IPS DF 6.9 (cell line): ENCODE measurements at regions not wholly inside any gene's neighbourhood (a gene's known extent, or its start where the extent isn't known, plus 50 kb on each side); places are given as distances from the start of the nearest gene placed in this dataset.
"Not testable (repeated sequence)": the region's sequence is repeated elsewhere in the genome, so short reads cannot be mapped to it uniquely, and the experiment has no call there.

Source experiments
- DNase-seq: peaks from one replicate; pipeline ENCODE4 v3.0.0-alpha.2; 2013; ENCODE audit warnings: low read depth, low spot score
- H3K27ac ChIP-seq: one replicate; pipeline ENCODE4 v1.5.1; 2013; ENCODE audit warnings: low read length, control low read depth
- H3K27me3 ChIP-seq: 2 replicates; pipeline ENCODE4 v1.6.1; 2013; ENCODE audit warnings: mild to moderate bottlenecking, low read length; ENCODE audit not compliant: control insufficient read depth, insufficient read depth
- H3K36me3 ChIP-seq: 2 replicates; pipeline ENCODE4 v1.6.1; 2013; ENCODE audit warnings: low read length; ENCODE audit not compliant: control insufficient read depth, insufficient read depth
- H3K4me1 ChIP-seq: 2 replicates; pipeline ENCODE4 v1.6.1; 2013; ENCODE audit warnings: low read length; ENCODE audit not compliant: control insufficient read depth, insufficient read depth
- H3K4me3 ChIP-seq: 2 replicates; pipeline ENCODE4 v1.5.1; 2013; ENCODE audit warnings: mild to moderate bottlenecking, low read length
- H3K9me3 ChIP-seq: 2 replicates; pipeline ENCODE4 v1.6.1; 2013; ENCODE audit warnings: low read length, inconsistent platforms; ENCODE audit not compliant: control insufficient read depth, insufficient read depth
- WGBS: extraction: QIAGEN DNeasy Blood & Tissue Kit; methylation state at CpG from one replicate; pipeline ENCODE4 v1.1.7; 2013; ENCODE audit warnings: mixed read lengths, missing lambda C conversion rate; ENCODE audit not compliant: insufficient read length, insufficient coverage; 5-methylcytosine and 5-hydroxymethylcytosine counted together

GRCh38 chr21:20265707-20266440 is 732.3 kb upstream of the NCAM2 start:
- no peak for DNase-seq
- no peaks in the 10 kb centered on the region for H3K4me1 ChIP-seq
- no peaks in the 10 kb centered on the region for H3K9me3 ChIP-seq
- no peak overlapping the region for H3K4me3 ChIP-seq
- no CpG with 5 or more reads among the region's 5 CpGs for WGBS
- no peaks in the 10 kb centered on the region for H3K36me3 ChIP-seq
- no peak overlapping the region for H3K27ac ChIP-seq
- no peaks in the 10 kb centered on the region for H3K27me3 ChIP-seq

GRCh38 chr21:20266441-20266710 is 731.8 kb upstream of the NCAM2 start:
- H3K9me3 ChIP-seq, result no peaks in the 10 kb centered on the region
- H3K27ac ChIP-seq, result no peak overlapping the region
- H3K4me3 ChIP-seq, result no peak overlapping the region
- no peaks in the 10 kb centered on the region for H3K36me3 ChIP-seq
- no peaks in the 10 kb centered on the region for H3K4me1 ChIP-seq
- WGBS, result no CpG with 5 or more reads among the region's 2 CpGs
- H3K27me3 ChIP-seq, result no peaks in the 10 kb centered on the region
- DNase-seq, result no peak

GRCh38 chr21:20270365-20271055 is 727.7 kb upstream of the NCAM2 start:
- Histone ChIP-seq H3K27me3 (no peaks in the 10 kb centered on the region), H3K36me3 (no peaks in the 10 kb centered on the region), H3K4me3 (no peak overlapping the region), H3K27ac (no peak overlapping the region), H3K9me3 (no peaks in the 10 kb centered on the region), H3K4me1 (no peaks in the 10 kb centered on the region)
- no CpG with 5 or more reads among the region's 11 CpGs for WGBS
- no peak for DNase-seq

- no peaks in the 10 kb centered on the region for H3K9me3 ChIP-seq
- no peaks in the 10 kb centered on the region for H3K27me3 ChIP-seq
- no peak overlapping the region for H3K4me3 ChIP-seq
- WGBS, result no CpG with 5 or more reads among the region's 5 CpGs
- H3K36me3 ChIP-seq, result no peaks in the 10 kb centered on the region
- no peaks in the 10 kb centered on the region for H3K4me1 ChIP-seq
- DNase-seq, result no peak
- no peak overlapping the region for H3K27ac ChIP-seq
Observed at GRCh38 chr21:20272791-20273362, 725.3 kb upstream of the NCAM2 start.

DNA sequence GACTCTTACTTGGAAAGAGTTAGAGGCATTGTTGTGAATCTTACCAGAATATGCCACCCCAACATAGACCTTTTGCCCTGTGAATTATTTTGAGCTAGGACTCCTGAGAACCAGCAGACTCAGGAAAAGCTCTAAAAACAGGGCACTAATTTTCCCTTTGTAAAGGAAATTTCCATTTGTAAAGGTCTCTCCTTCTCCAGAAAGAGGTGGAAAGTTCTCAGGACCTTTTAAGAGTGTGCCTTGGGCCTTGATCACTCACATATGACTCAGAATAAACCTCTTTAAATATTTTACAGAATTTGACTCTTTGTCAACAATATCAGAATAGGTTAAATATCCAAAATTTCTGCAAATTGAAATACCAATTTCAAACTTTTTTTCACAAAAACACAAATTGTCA is 721.8 kb upstream of the NCAM2 start:
- Histone ChIP-seq H3K4me1 (no peaks in the 10 kb centered on the region), H3K4me3 (no peak overlapping the region), H3K27ac (no peak overlapping the region), H3K9me3 (no peaks in the 10 kb centered on the region), H3K36me3 (no peaks in the 10 kb centered on the region), H3K27me3 (no peaks in the 10 kb centered on the region)
- DNase-seq, result no peak

- H3K27me3 ChIP-seq, result no peaks in the 10 kb centered on the region
- H3K4me1 ChIP-seq, result no peaks in the 10 kb centered on the region
- H3K4me3 ChIP-seq, result no peak overlapping the region
- H3K36me3 ChIP-seq, result no peaks in the 10 kb centered on the region
- H3K9me3 ChIP-seq, result no peaks in the 10 kb centered on the region
- no CpG with 5 or more reads among the region's 1 CpG for WGBS
- H3K27ac ChIP-seq, result no peak overlapping the region
- DNase-seq, result no peak
Observed at GRCh38 chr21:20276954-20277353, 721.3 kb upstream of the NCAM2 start.

GRCh38 chr21:20283836-20284235 is 714.4 kb upstream of the NCAM2 start:
- DNase-seq, result no peak
- WGBS, result 100% methylated on average over 1 of the region's 1 CpG
- Histone ChIP-seq H3K4me1 (no peaks in the 10 kb centered on the region), H3K27me3 (no peaks in the 10 kb centered on the region), H3K36me3 (no peaks in the 10 kb centered on the region), H3K4me3 (no peak overlapping the region), H3K27ac (no peak overlapping the region), H3K9me3 (no peaks in the 10 kb centered on the region)

DNA sequence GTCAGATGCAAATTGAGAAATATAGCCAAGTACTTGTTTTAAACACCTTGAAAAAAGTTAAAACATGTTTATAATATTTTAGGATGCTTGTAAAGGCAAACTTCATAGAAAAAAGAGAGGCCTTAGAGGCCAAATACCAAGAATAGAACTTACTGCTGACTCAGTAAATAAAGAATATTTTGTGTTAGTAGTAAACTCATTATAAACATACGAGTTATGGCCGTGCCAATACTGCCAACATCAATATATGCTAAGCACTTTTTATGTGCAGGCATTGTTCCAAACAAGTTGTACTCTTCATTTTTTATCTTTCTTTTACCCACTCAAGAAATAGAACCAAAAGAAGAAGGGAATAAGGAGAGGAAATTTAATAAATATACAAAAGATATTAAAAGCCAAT is 705.9 kb upstream of the NCAM2 start:
- H3K4me3 ChIP-seq, result no peak overlapping the region
- no peak for DNase-seq
- no peaks in the 10 kb centered on the region for H3K4me1 ChIP-seq
- H3K36me3 ChIP-seq, result no peaks in the 10 kb centered on the region
- H3K9me3 ChIP-seq, result no peaks in the 10 kb centered on the region
- no peak overlapping the region for H3K27ac ChIP-seq
- H3K27me3 ChIP-seq, result no peaks in the 10 kb centered on the region
- no CpG with 5 or more reads among the region's 2 CpGs for WGBS

- not testable (repeated sequence) for H3K36me3 ChIP-seq, H3K27me3 ChIP-seq
- WGBS, result no CpG with 5 or more reads among the region's 5 CpGs
Observed at GRCh38 chr21:20292854-20293253, 705.4 kb upstream of the NCAM2 start.

DNA sequence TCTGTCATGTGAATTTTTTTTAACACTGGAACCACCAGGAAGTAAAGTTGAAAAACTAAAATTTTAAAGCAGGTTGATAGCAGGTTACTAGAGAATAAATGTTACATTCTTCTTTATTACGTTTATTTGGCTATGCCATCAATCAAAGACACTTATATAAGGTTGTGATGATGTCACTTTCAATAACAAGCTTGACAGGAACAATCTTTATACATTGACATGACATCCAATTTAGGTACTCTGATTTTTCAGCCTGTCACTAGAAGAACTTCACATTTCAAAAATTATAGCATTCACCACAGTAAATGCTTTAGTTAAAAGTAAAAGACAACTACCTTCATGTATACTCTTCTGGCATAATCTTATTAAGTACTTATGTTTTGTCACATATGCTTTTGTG is 696.8 kb upstream of the NCAM2 start:
- no peak for DNase-seq
- Histone ChIP-seq H3K9me3 (no peaks in the 10 kb centered on the region), H3K27ac (no peak overlapping the region), H3K27me3 (no peaks in the 10 kb centered on the region), H3K4me1 (no peaks in the 10 kb centered on the region), H3K36me3 (no peaks in the 10 kb centered on the region), H3K4me3 (no peak overlapping the region)
- WGBS, result no CpG with 5 or more reads among the region's 1 CpG

More at GRCh38 chr21:20292854-20293253, 705.4 kb upstream of the NCAM2 start:
- H3K9me3 ChIP-seq, DNase-seq, H3K27ac ChIP-seq, H3K4me3 ChIP-seq, H3K4me1 ChIP-seq: not testable (repeated sequence)

- Histone ChIP-seq H3K27ac (no peak overlapping the region), H3K27me3 (no peaks in the 10 kb centered on the region), H3K4me1 (no peaks in the 10 kb centered on the region), H3K9me3 (no peaks in the 10 kb centered on the region), H3K36me3 (no peaks in the 10 kb centered on the region), H3K4me3 (no peak overlapping the region)
- no peak for DNase-seq
- WGBS, result no CpG with 5 or more reads among the region's 6 CpGs
Observed at GRCh38 chr21:20302084-20302483, 696.1 kb upstream of the NCAM2 start.
